NCI-H82 (cell line): ENCODE measurements at regions not wholly inside any gene's neighbourhood (a gene's known extent, or its start where the extent isn't known, plus 50 kb on each side); places are given as distances from the start of the nearest gene placed in this dataset.
"Not testable (repeated sequence)": the region's sequence is repeated elsewhere in the genome, so short reads cannot be mapped to it uniquely, and the experiment has no call there.

Source experiments
- DNase-seq: peaks from one replicate; lab custom pipeline; 2025; lab: John Stamatoyannopoulos, UW

- not testable (repeated sequence) for DNase-seq
Observed at GRCh38 chr2:37722971-37723370, 51.5 kb upstream of the CDC42EP3 start.

DNA sequence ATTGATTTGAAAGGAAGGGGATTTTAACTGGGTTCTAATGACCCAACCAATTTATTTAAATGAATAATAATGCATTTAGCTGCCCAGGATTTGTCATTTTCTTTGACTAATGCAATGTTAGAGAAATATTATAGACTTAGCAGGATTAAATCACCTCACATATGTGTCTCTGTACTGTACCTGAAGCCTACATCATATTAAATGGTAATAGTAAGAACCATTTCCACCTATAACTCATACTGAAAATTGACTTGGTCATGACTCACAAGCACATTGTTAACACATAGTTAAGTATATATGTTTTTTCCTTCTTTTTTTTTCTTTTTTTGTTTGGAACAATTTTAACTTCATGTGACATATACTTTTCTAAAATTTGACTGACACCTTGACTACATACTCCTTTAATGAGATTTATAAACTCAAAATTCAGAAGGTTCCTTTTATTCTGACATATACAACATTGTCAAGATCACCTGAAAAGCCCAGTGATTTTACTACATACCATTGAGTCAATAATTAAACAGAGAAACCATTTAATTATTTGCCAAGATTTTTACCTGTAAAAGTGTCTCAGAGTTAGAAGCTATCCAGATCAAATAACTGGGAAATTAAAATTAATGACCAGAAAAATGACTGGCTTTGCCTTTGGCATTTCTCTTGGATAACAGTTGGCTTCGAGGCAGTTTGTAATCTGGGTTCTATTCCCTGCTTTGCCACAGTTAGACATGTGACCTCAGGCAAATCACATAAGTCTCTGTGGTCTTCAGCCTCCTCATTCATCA lies 58.8 kb upstream of the CDC42EP3 start:
- no peak for DNase-seq

GRCh38 chr2:37732412-37732811 lies 61.0 kb upstream of the CDC42EP3 start:
- not testable (repeated sequence) for DNase-seq

GRCh38 chr2:37733251-37733650 lies 61.8 kb upstream of the CDC42EP3 start:
- no peak for DNase-seq

GRCh38 chr2:37733955-37734354 lies 62.5 kb upstream of the CDC42EP3 start:
- not testable (repeated sequence) for DNase-seq

DNA sequence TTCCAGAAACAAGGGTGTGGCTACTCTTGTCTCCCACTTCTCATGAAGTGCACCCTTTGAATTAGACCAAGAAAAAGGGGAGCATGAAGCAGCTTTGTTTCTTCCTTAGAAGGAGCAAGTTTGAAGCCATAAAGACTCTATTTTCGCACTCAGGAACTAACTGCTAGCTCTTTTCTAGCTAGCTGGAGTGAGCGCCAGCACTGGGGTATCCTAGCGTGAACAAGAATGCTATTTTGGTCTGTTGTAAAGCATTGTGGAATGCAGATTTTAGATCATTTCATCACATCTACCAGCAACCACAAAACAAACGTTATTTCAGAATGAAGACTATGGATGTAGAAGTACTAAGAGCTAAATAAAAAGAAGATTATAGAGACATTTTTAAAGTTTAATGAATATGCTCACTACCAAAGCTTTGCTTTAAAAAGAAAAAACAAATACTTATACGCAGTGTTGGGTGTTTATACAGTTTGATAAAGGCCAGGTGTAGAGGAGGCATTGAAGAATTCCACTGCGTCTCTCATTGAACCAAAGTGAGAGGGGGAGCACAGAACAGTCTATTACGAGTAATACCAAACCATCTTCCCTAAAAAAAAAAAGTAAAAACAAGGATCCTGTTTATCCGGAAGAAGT lies 63.6 kb upstream of the CDC42EP3 start:
- DNase-seq: not testable (repeated sequence)

DNA sequence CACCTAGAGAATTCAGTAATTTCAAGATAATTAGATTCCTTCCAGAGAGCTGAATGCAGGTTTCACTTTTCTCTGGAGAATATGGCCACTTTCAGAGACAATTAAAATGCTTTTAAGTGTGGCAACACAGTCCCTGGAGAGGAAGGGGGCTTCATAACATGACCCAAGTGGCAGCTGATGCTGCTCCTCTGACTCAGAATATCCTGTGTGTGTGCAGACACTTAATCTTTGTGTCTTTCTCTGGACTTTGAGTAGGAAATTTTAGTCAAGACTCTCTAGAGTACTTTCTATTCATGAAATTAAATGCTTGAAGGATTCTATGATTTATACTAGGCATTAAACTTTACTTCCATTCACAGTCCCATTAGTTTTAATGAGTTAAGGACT lies 64.1 kb upstream of the CDC42EP3 start:
- DNase-seq: not testable (repeated sequence)

- DNase-seq: no peak
Observed at GRCh38 chr2:37737507-37737906, 66.1 kb upstream of the CDC42EP3 start.

DNA sequence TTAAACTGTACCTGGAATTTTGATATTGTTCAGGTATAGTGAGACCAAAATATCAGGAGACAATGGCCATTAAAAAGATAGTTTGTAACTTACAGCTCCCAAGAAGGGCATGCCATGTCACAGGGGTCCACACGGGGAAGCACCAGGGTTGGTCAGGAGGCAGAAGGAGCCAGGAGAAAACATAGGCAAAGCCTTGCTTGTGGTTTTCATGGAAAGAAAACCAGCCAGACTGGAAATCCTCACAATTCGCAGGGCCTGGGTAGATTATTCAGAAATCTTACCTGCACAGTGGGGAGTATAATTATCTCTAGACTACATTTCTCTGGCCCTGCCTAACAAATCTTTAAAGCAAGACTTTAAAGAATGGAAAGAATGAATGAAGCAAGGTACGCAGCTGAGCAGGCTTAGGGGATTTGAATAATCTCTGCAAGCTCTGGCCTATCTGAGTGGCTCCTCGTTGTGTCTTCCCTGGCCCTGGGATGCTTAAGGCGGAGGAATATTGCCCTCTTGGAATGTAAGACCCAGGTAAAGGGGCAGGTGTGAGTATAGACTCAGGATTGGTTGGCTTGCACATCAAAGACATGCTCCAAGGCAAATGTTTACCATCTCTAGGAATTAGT lies 66.9 kb upstream of the CDC42EP3 start:
- DNase-seq: no peak

DNA sequence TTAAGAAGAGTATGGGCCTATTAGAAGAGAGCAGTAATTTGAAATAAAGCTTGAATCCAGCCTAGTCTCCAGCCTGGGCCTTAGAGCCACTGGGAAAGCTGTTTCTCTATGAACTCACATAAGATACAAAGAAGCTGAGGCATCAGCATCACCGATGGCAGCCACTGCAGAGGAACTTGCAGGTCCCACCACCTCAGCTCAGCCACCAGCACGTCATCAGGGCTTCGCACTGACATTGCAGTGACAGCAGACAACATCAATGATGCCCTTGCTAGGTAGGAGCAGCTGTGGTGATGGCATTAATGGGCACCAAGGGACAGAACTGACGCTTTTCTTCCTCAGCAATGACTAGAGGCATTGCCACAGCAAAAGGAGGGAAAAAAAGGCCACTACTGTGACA lies 67.7 kb upstream of the CDC42EP3 start:
- no peak for DNase-seq

GRCh38 chr2:37740164-37740739 lies 68.8 kb upstream of the CDC42EP3 start:
- no peak for DNase-seq

DNA sequence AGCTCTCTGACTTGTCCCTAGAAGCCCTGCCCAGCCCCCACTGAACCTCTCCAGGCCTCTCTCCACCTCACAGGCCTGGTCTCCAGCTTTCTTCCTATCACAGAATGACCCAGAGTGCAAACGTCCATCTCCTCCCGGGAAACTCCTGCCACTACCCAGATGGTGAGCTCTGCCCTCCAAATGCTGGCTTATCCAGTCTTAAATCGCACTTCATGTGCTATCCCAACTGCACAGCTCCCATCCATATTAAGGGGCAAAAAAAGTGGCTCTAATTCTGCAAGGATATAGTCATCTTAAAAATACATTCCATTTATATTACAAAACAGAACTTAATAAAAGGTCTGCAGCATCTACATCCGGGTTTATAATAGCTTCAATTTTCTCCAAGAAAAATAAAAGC lies 70.8 kb upstream of the CDC42EP3 start:
- no peak for DNase-seq

GRCh38 chr2:37744010-37744409 lies 72.6 kb upstream of the CDC42EP3 start:
- no peak for DNase-seq

DNA sequence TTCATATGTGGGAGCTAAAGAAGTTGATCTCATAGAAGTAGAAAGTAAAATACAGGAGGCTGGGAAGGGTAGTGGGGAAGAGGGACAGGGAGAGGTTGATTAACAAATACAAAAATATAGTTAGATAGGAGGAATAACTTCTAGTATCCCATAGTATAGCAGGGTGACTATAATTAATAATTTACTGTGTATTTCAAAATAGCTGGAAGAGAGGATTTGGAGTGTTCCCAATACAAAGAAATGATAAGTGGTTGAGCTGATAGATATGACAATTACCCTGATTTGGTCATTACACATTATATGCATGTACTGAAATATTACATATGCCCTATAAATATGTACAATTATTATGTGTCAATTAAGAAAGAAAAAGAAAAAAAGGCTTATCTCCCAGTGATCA lies 73.5 kb upstream of the CDC42EP3 start:
- DNase-seq: not testable (repeated sequence)

- DNase-seq: not testable (repeated sequence)
Observed at GRCh38 chr2:37746011-37746410, 74.6 kb upstream of the CDC42EP3 start.

DNA sequence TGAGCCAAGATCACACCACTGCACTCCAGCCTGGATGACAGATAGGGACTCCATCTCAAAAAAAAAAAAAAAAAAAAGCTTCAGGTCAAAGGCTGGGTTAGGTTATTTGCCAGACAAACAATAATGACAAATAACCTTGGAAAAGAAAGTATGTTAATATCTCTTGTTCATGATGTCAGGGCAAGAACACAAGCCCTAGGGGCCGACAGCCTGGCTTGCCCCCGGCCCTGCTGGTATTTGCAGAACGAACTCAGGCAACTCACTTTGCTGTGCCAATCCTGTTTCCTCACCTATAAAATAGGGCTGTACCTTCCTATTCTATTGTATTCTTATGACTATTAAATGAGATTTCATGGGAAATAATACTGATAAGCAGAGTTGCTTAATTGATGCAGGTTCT lies 75.4 kb upstream of the CDC42EP3 start:
- no peak for DNase-seq

DNA sequence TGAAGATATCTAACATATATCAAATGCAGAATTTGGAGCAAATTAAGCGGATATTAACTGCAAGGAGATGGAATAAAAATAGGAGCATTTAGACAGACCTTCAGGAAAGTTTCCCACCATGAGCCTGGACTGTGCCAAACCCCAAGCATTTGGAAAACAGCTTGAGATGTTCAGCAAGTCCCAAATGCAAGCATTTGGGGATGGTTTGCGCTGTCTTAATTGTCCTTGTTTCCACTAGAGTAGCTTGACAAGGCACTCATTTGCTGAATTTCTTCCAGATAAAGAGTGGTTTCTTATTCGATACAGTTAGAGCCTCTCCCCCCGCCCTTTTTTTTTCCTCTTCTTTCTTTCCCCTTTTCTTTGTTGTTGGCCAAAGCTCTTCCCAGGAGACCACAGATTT lies 77.1 kb upstream of the CDC42EP3 start:
- no peak for DNase-seq

DNA sequence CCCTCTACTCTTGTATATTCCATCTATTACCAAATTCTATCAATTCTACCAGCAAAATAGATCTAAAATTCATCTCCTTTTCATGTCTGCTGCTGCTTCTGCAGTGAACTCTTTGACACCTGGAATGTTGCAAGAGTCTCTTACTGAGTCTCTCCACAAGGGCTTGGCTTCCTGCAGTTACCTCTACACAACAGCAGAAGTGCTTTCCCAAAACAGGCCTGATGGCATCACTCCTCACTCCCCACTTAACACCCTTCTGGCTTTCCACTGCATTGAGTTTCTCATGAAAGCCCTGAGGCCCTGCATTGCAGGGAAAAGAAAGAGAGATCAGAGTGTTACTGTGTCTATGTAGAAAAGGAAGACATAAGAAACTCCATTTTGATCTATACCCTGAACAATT lies 78.8 kb upstream of the CDC42EP3 start:
- DNase-seq: not testable (repeated sequence)

DNA sequence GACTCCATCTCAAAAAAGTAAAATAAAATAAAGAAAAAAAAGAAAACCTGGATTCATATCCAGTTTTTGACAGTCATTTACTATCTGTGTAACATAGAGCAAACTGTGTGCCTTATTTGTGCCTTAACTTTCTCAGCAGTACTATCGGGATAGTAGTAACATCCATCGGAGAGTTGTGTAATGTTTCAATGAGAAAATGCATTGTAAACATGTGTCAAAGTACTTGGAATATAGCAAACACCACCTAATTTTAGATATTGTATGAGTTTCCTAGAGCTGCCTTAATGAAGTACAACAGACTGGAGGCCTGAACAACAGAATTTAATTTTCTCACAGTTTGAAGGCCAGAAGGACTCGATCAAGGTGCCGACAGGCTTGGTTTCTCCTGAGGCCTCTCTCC lies 81.3 kb upstream of the CDC42EP3 start:
- DNase-seq: no peak

DNA sequence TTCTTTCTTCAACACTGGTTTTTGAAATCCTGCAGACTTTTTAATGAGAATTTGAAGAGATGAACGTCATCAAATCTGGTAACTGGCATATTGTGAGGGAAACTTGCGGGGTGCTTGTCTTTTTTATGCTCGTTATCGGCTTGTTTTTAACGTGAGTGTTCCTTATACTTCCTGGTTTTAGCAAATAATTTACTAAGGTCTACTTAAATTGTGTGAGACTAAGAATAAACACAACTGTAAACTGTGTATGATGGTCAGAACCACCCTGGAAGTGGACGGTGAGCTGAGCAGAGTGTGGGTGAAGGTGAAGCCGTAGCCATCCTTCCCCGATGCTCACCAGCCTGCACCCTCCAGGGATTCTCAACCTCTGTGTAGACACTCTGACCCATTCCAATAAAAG lies 82.3 kb upstream of the CDC42EP3 start:
- DNase-seq: no peak

DNA sequence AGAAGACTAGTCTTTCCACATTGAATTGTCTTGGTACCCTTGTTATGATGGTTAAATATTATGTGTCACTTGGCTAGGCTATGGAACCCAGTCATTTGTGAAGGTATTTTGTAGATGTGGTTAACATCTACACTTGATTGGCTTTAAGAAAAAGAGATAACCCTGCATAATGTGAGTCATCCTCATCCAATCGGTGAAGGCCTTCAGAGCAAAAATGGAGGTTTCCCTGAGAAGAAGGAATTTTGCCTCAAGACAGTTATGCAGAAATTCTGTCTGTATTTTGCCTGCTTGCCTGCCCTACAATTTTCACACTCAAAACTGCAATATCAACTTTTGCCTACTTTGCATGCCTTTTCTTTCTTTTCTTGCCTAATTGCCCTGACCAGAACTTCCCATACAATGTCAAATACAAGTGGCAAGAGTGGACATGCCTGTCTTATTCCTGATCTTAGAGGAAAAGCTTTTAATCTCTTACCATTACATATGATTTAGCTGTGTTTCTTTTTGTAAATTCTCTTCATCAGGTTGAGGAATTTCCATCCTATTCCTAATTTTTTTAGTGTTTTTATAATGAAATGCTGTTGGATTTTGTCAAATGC lies 84.6 kb upstream of the CDC42EP3 start:
- DNase-seq: not testable (repeated sequence)

- DNase-seq: not testable (repeated sequence)
Observed at GRCh38 chr2:37757456-37757855, 86.0 kb upstream of the CDC42EP3 start.
